ENCODE measurements at regions not wholly inside any gene's neighbourhood (a gene's known extent, or its start where the extent isn't known, plus 50 kb on each side); places are given as distances from the start of the nearest gene placed in this dataset.
"Not testable (repeated sequence)": the region's sequence is repeated elsewhere in the genome, so short reads cannot be mapped to it uniquely, and the experiment has no call there.

DNA sequence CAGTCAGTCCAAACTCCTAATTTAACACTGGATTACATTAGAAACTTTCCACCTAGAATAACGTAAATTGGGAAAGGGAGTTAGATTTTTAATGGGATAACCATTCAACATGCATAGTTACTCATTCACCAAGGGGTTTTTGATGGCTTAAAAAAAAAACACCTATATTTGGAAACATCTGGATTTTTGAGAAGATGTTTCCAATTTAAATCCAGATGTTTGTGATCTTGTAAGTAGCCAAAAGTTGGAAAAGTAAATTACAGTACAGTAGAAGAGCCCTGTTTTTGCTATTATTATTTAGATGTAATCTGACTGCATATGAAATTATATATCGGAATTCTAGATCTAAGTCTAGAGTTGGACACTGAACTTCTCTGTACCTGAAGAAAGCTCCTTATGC, 478.2 kb downstream of the CD83 start:
- H3K4me3 ChIP-seq (ENCODE audit: low read length) = no peak overlapping the region
- TF ChIP-seq ZNF274 (IDR thresholded peaks at IDR 0.05; ENCODE audit: low read depth, low read length) = no peak

DNA sequence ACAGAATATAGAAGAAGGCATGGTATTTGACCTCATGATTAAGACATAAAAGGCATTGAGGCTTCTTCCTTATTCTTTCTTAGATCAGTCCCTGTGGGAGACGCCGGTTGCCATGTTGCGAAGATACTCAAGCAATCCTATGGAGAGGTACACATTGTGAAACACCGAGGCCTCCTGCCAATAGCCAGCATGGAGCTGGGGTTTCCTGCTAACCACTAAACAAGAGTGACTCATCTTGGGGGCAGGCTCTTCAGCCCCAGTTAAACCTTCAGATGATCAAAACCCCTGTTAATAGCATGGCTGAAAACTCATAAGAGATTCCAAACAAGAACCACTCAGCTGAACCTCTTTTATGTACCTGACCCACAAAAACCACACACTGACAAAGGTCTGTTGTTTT, 478.8 kb downstream of the CD83 start:
- no peak overlapping the region for H3K4me3 ChIP-seq (ENCODE audit: low read length)
- no peak for TF ChIP-seq ZNF274 (IDR thresholded peaks at IDR 0.05; ENCODE audit: low read depth, low read length)

DNA sequence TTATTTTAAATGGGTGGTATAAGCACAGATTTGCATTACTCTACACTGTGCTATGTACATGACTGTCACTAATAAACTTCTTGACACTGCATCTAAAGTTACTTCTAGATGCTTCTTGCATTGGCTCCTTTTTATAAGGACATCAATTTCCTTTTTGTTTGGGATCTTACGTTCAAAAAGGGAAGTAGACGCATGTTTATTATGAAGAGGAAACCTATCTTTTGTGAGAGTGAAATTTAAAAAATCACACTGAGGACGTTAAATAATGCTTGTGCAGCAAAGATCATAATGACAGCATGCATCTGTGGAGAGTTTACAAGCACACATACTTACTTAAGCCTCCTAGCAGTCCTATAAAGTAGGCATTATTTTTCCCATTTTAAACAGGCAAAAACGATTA, 479.5 kb downstream of the CD83 start:
- TF ChIP-seq ZNF274 (IDR thresholded peaks at IDR 0.05; ENCODE audit: low read depth, low read length) = no peak
- no peak overlapping the region for H3K4me3 ChIP-seq (ENCODE audit: low read length)

DNA sequence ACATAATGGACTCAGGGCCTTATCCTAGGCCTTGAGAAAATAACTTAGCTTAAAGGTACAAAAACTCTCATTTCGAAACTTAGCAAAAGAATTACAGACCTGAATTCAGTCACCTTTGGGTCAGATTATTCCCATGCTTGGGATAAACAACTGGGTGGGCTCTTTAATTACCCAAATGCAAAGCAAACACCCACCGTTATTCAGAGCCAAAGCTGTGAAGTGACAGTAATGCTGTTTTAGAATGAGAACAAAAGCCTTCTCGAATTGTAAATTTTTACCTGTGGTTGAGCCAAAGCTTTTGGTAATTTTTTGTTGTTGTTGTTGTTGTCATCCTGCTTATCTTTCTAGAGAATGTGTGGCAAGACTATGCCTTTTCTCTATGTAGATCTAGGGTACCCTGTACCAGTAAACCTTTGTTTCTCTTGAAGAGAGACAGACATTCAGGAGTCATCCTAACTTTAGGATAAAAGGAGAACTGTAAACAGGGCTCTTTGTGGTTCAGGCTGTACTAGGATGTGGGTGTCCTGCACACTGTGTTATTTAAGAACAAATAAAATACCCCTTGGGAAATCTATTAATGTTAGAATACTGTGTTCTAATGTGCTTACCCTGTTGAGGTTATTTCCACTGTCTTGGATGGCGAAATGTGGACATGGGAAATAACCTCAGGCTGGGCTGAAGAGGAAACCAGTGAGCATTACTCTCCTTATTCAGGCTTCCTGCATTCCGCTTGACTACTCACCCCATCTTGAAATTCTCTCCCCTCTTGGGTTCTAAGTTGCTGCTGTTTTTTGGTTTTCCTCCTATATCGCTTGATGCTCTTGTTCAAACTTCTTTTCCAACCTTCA, 480.7 kb downstream of the CD83 start:
- TF ChIP-seq ZNF274 (IDR thresholded peaks at IDR 0.05; ENCODE audit: low read depth, low read length) = no peak
- H3K4me3 ChIP-seq (ENCODE audit: low read length) = no peak overlapping the region

DNA sequence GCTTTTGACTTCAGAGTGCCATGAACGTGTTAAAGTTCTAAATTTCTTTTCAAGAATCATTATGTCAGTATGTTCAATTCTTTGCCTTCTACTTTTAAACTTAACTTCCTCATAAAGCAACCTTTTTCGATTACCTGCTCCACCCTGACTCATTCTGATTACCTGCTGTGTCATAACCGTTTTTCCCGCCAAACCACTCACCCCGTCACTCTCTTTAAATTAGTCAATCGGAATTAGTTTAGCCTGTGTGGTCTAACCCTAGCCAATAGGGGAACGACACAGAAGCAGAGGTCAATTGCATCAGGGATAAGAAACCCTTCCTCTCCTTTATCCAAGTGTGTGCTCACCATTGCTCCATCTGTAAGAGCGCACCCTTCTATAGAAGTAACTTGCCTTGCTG, 482.7 kb downstream of the CD83 start:
- not testable (repeated sequence) for H3K4me3 ChIP-seq (ENCODE audit: low read length)

DNA sequence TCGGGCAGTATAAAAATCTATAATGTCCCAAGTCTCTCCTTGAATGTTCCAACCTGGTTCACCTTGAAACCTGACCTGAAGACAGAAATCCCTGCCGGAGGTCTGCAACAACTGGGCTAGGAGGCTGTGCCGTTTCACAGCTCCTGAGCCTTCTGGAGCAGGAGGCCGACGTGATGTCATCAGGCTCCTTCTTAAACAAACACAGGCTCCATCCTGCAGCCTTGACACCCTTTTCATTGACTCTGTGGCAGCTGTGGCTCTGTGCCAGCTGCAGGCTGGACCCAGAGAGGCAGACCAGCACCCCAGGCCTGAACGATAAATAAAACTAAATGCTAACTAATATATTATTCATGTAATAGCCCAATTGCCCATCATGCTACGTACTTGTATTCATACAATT, 483.9 kb downstream of the CD83 start:
- no peak overlapping the region for H3K4me3 ChIP-seq (ENCODE audit: low read length)
- no peak for TF ChIP-seq ZNF274 (IDR thresholded peaks at IDR 0.05; ENCODE audit: low read depth, low read length)

DNA sequence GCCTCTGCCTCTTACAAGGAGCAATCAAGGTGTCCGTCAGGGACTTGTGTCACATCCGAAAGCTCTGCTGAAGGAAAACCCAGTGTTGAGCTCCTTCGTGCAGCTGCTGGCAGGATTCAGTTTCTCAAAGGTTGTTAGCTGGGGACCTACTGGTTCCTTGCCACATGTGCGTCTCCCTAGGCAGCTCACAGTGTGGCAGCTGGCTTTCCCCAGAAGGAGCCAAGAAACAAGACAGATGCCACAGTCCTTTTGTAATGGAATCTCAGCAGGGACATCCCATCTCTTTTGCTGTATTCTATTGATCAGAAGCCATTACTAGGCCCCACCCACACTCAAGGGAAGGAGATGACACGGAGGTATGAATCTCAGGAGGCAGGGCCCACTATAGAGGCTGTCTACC, 488.8 kb downstream of the CD83 start:
- H3K4me3 ChIP-seq (ENCODE audit: low read length) = no peak overlapping the region
- TF ChIP-seq ZNF274 (IDR thresholded peaks at IDR 0.05; ENCODE audit: low read depth, low read length) = no peak

DNA sequence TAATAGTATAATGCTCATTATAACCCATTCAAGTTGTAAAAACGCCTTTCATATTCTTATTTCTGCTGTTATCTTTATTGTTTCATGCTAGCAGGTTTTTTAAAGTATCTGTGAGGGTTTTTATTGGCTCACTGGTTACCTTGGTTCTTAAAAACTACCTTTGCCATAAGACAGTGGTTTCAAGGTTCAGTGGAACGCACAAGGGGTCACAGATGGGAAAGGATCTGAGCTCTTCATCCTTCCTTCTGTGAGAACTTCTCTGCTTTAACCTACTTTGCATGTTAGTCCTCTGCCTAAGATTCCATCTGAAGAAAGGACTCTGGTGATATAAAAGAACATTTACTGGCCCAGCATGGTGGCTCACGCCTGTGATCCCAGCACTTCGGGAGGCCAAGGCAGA, 492.6 kb downstream of the CD83 start:
- no peak for TF ChIP-seq ZNF274 (IDR thresholded peaks at IDR 0.05; ENCODE audit: low read depth, low read length)
- no peak overlapping the region for H3K4me3 ChIP-seq (ENCODE audit: low read length)

DNA sequence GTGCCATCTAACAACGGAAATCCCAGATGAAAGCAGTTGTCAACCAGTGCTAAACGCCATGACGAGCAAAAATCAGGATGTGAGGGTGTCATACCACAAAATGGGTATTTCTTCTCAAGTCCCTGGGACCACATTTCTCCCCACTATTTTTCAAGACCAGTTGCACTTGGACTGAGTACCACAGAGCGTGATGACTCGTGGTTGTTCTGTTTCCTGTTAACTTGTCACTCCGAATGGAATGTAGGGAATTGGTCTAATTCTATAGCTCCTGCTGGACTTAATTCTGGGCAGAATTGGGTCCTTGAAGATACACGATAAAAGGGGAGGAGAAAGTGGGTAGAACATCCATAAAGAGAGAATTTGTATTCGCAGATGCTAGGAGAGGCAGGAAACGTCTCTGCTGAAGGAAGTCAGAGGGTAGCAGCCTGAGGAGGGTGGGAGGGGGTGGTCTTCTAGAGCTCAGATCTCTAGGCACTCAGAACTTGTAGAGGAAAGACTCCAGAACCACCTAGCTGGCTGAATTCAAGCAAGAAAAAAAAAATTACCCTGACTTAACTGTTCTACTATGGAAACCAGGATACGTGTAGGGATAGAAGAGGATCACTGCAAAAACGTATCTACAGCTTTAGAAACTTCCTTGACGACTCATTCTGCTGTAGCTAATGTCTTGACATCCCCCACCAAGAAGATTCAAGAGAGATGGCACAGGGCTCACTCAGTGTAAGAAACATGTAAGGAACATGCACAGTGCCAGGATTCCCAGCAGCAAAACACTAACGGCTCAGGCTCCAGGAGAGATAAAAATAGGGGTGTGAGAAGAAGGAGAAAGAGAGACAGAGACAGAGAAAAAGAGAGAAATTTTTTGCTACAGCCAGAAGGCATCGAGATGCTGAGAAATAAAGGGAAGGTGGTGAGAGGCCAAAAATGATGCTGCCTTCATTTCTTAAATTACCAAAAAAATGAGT, 494.7 kb downstream of the CD83 start:
- no peak for TF ChIP-seq ZNF274 (IDR thresholded peaks at IDR 0.05; ENCODE audit: low read depth, low read length)
- H3K4me3 ChIP-seq (ENCODE audit: low read length) = no peak overlapping the region

DNA sequence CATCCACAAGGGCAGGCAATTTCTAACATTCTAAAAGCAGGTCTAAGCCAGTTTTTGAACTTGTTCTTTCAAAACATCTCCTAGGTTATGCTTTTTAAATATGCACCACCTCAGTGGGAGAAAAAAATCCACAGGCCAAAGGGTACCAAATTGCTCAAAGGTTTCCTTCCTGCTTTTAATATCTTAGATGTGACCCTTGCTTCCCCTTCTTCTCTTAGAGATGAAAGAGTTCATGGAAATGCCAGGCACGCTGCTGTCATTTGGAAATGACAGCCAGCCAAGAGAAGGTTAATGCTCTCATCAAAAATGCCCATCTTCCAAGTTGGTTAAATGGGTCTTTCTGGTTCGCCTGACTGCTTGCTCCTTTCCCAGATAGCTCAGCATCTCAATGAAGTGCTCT, 497.1 kb downstream of the CD83 start:
- no peak overlapping the region for H3K4me3 ChIP-seq (ENCODE audit: low read length)
- TF ChIP-seq ZNF274 (IDR thresholded peaks at IDR 0.05; ENCODE audit: low read depth, low read length) = no peak

DNA sequence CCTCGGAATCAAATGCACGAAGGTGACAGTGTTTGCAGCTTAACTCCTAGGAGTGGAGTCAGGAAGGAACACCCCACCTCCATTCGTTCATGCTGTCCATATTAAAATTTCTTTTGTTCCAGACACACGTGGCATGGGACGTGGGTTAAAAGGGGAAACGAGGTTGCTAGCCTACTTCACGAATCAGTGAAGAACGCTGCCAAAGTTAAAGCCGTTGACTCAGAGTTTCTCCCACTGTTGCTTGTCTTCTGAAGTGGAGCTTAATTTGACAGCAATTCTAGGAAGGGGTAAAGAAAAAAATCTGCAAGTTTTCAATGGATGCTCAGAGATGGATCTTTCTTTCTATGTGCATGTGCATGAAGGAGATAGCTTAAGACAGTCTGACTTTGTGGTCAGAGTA, 499.1 kb downstream of the CD83 start:
- no peak overlapping the region for H3K4me3 ChIP-seq (ENCODE audit: low read length)
- no peak for TF ChIP-seq ZNF274 (IDR thresholded peaks at IDR 0.05; ENCODE audit: low read depth, low read length)

DNA sequence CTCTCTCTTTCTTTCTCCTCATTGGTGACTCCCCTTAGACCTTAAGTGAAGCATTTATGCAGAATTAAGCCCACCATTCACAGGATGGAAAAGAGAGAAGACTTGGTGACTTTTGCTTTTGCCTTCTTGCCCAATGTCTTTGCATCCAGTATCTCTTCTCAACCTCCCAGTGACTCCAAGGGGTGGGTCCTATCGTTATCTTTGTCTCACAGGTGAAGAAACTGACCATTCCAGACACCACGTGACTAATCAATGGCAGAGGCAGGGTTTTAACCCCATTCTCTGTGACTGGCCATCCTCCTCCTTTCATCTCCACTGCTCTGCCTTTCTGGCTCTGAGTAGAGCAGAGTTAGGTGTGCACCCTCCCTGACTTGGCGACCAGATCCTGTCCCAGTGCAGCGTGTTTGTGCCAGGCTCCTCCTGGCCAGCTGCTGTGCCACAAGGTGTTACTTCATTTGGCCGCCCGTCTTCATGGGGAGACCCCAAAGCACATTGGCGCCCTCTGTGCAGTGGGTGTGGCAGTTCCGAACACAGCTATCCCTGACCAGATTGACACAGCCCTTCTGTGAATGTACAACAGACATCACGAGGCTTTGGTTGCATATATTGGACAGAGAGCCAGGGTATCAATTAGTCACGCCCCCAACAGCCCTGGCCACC, 501.3 kb downstream of the CD83 start:
- H3K4me3 ChIP-seq (ENCODE audit: low read length) = no peak overlapping the region
- TF ChIP-seq ZNF274 (IDR thresholded peaks at IDR 0.05; ENCODE audit: low read depth, low read length) = no peak

DNA sequence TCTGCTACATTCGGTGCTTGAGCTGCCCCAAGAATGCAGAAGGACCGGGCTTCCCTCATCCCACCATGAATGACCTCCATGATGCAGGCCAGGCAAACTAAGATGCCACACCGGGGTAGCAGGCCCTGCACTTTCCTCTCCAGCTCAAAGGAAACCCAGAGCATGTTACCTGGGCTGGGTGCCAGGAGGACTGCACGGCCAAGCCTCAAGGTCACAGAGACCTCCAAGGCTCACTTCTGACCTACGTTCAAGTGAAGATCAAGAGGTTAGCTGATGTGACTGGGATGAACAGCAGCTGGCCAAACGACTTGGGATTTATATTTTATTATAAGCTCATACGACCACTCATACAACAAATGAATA, 501.8 kb downstream of the CD83 start:
- TF ChIP-seq ZNF274 (IDR thresholded peaks at IDR 0.05; ENCODE audit: low read depth, low read length) = no peak
- no peak overlapping the region for H3K4me3 ChIP-seq (ENCODE audit: low read length)

DNA sequence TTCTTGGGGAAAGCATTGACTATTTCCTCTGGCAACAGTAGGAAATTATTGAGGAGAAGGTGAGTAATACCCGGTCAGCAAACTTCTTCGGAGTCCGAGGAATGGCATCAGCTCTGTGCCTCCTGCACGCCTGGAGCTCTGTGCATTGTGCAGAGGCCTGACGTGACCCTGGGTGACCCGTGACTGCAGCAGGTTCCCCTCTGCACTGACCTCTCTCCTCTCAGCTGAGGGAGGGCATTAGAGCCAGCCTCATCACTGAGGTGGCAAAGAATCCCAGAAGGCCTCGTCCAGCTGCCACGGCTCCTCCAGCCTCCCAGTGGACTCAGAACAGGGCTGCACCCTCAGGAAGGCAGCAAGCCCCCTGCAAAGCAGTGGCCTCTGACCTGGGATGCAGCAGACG, 502.9 kb downstream of the CD83 start:
- no peak for TF ChIP-seq ZNF274 (IDR thresholded peaks at IDR 0.05; ENCODE audit: low read depth, low read length)
- no peak overlapping the region for H3K4me3 ChIP-seq (ENCODE audit: low read length)

DNA sequence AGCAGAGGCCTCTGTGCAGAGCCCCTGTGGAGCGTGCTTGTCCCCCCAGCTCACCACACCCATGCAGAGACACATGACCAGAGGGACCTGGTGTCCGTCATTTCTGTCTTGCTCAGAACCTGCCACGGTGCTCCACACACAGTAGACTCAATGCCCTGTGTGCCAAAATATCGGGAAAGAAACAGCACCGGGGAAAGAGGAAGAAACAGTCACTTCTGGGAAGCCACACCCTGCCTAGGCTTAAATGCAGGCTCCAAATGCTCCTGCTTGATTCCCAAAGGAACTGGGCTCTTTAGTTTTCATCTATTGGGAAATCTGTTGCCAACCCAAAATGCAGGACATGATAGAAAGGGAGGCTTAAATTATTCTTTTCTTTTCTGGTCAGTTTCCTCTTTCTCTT, 503.9 kb downstream of the CD83 start:
- no peak overlapping the region for H3K4me3 ChIP-seq (ENCODE audit: low read length)

More for the DNA sequence above, 503.9 kb downstream of the CD83 start:
- no peak for TF ChIP-seq ZNF274 (IDR thresholded peaks at IDR 0.05; ENCODE audit: low read depth, low read length)

Measured in GM08714 (cell line).